ENCODE measurements at regions not wholly inside any gene's neighbourhood (a gene's known extent, or its start where the extent isn't known, plus 50 kb on each side); places are given as distances from the start of the nearest gene placed in this dataset.
"Not testable (repeated sequence)": the region's sequence is repeated elsewhere in the genome, so short reads cannot be mapped to it uniquely, and the experiment has no call there.

GRCh38 chr5:94027145-94027544 is 285.7 kb upstream of the POU5F2 start:
- DNase-seq (ENCODE audit: low read depth in 2 of 3, low spot score in 1 of 3), result no peak

GRCh38 chr5:94025788-94026473 is 284.5 kb upstream of the POU5F2 start:
- DNase-seq (ENCODE audit: low read depth in 2 of 3, low spot score in 1 of 3), result no peak

GRCh38 chr5:94024620-94025019 is 283.2 kb upstream of the POU5F2 start:
- DNase-seq (ENCODE audit: low read depth in 2 of 3, low spot score in 1 of 3), result no peak

- no peak for DNase-seq (ENCODE audit: low read depth in 2 of 3, low spot score in 1 of 3)
Measured at GRCh38 chr5:94024101-94024500, 282.7 kb upstream of the POU5F2 start.

- no peak for DNase-seq (ENCODE audit: low read depth in 2 of 3, low spot score in 1 of 3)
Measured at GRCh38 chr5:94021246-94021645, 279.8 kb upstream of the POU5F2 start.

GRCh38 chr5:94017579-94017978 is 276.2 kb upstream of the POU5F2 start:
- DNase-seq (ENCODE audit: low read depth in 2 of 3, low spot score in 1 of 3), result no peak

- no peak for DNase-seq (ENCODE audit: low read depth in 2 of 3, low spot score in 1 of 3)
Measured at GRCh38 chr5:94010814-94011213, 269.4 kb upstream of the POU5F2 start.

GRCh38 chr5:94009161-94009560 is 267.8 kb upstream of the POU5F2 start:
- DNase-seq (ENCODE audit: low read depth in 2 of 3, low spot score in 1 of 3), result no peak

- DNase-seq (ENCODE audit: low read depth in 2 of 3, low spot score in 1 of 3), result no peak
Measured at GRCh38 chr5:93998951-93999455, 257.6 kb upstream of the POU5F2 start.

GRCh38 chr5:93997562-93997961 is 256.2 kb upstream of the POU5F2 start:
- DNase-seq (ENCODE audit: low read depth in 2 of 3, low spot score in 1 of 3), result no peak

- no peak for DNase-seq (ENCODE audit: low read depth in 2 of 3, low spot score in 1 of 3)
Measured at GRCh38 chr5:93995126-93995621, 253.8 kb upstream of the POU5F2 start.

- DNase-seq (ENCODE audit: low read depth in 2 of 3, low spot score in 1 of 3), result no peak
Measured at GRCh38 chr5:93993161-93993560, 251.8 kb upstream of the POU5F2 start.

GRCh38 chr5:93990504-93991070 is 249.2 kb upstream of the POU5F2 start:
- DNase-seq (ENCODE audit: low read depth in 2 of 3, low spot score in 1 of 3), result no peak

GRCh38 chr5:93985940-93986570 is 244.7 kb upstream of the POU5F2 start:
- DNase-seq (ENCODE audit: low read depth in 2 of 3, low spot score in 1 of 3), result not testable (repeated sequence)

GRCh38 chr5:93978222-93978621 is 236.8 kb upstream of the POU5F2 start:
- no peak for DNase-seq (ENCODE audit: low read depth in 2 of 3, low spot score in 1 of 3)

- no peak for DNase-seq (ENCODE audit: low read depth in 2 of 3, low spot score in 1 of 3)
Measured at GRCh38 chr5:93967923-93968322, 226.5 kb upstream of the POU5F2 start.

- no peak for DNase-seq (ENCODE audit: low read depth in 2 of 3, low spot score in 1 of 3)
Measured at GRCh38 chr5:93964421-93964820, 223.0 kb upstream of the POU5F2 start.

- no peak for DNase-seq (ENCODE audit: low read depth in 2 of 3, low spot score in 1 of 3)
Measured at GRCh38 chr5:93960042-93960441, 218.6 kb upstream of the POU5F2 start.

GRCh38 chr5:93956006-93956405 is 214.6 kb upstream of the POU5F2 start:
- no peak for DNase-seq (ENCODE audit: low read depth in 2 of 3, low spot score in 1 of 3)

GRCh38 chr5:93954421-93955069 is 213.1 kb upstream of the POU5F2 start:
- DNase-seq (ENCODE audit: low read depth in 2 of 3, low spot score in 1 of 3), result no peak

- DNase-seq (ENCODE audit: low read depth in 2 of 3, low spot score in 1 of 3), result no peak
Measured at GRCh38 chr5:93953442-93953841, 212.0 kb upstream of the POU5F2 start.

GRCh38 chr5:93941897-93942296 is 200.5 kb upstream of the POU5F2 start:
- DNase-seq (ENCODE audit: low read depth in 2 of 3, low spot score in 1 of 3), result no peak

Measured in stimulated activated CD4-positive, alpha-beta T cell treated with anti-CD3 and anti-CD28 coated beads, Interleukin-12 subunit alpha, Interleukin-12 subunit beta, amount 100 ng/mL, for 48 hours (primary cell).